CD14-positive monocyte (primary cell): ENCODE measurements at regions not wholly inside any gene's neighbourhood (a gene's known extent, or its start where the extent isn't known, plus 50 kb on each side); places are given as distances from the start of the nearest gene placed in this dataset.
"Not testable (repeated sequence)": the region's sequence is repeated elsewhere in the genome, so short reads cannot be mapped to it uniquely, and the experiment has no call there.

ENCODE experiments used
- DNase-seq, 3 donors: peaks; one replicate each; pipeline ENCODE4 v3.0.0-alpha.2; 2011 to 2022
- H2AFZ ChIP-seq: 2 replicates; pipeline ENCODE4 v1.6.0; 2012; ENCODE audit warnings: mild to moderate bottlenecking, low read depth, low read length, inconsistent platforms; ENCODE audit not compliant: insufficient read depth, poor library complexity, severe bottlenecking
- H3K27ac ChIP-seq, 2 donors: 1 replicate in 1 of 2; 2 replicates in 1 of 2; pipeline ENCODE4 v1.5.1; 2012 to 2013; ENCODE audit warnings: low read length in 2 of 2, control low read depth in 1 of 2, inconsistent platforms in 1 of 2, low read depth in 1 of 2, mild to moderate bottlenecking in 1 of 2
- H3K27me3 ChIP-seq, 2 donors: one replicate each; pipeline versions ENCODE4 v1.6.0 to v1.6.1; 2011 to 2013; ENCODE audit warnings: low read length in 2 of 2; ENCODE audit not compliant: control insufficient read depth in 2 of 2, insufficient read depth in 2 of 2
- H3K36me3 ChIP-seq, 2 donors: replicated peaks in 1 of 2; 1 replicate in 1 of 2; 2 replicates in 1 of 2; pipeline versions ENCODE4 v1.5.1 to v1.6.1; 2012 to 2013; ENCODE audit warnings: low read length in 2 of 2, control low read depth in 1 of 2, inconsistent platforms in 1 of 2, mild to moderate bottlenecking in 1 of 2; ENCODE audit not compliant: insufficient read depth in 2 of 2, control insufficient read depth in 1 of 2
- H3K4me1 ChIP-seq, 2 donors: 1 replicate in 1 of 2; 2 replicates in 1 of 2; pipeline versions ENCODE4 v1.5.1 to v1.6.1; 2012 to 2013; ENCODE audit warnings: low read length in 2 of 2, control low read depth in 1 of 2, inconsistent platforms in 1 of 2, mild to moderate bottlenecking in 1 of 2, moderate library complexity in 1 of 2; ENCODE audit not compliant: insufficient read depth in 2 of 2, control insufficient read depth in 1 of 2
- H3K4me2 ChIP-seq: replicated peaks from 2 replicates; pipeline ENCODE3; 2012; ENCODE audit warnings: low read length, moderate library complexity, mild to moderate bottlenecking; ENCODE audit not compliant: poor library complexity, severe bottlenecking; ENCODE audit errors: extremely low read depth
- H3K4me3 ChIP-seq, 3 experiments: fragments of 200-600 bp in 1 of 3; sonication (generic) in 1 of 3; replicated peaks in 1 of 3; 1 replicate in 2 of 3; 2 replicates in 1 of 3; pipeline ENCODE4 v1.5.1; 2011 to 2013; ENCODE audit warnings: low read length in 3 of 3, mild to moderate bottlenecking in 3 of 3, control low read depth in 2 of 3, low read depth in 2 of 3, inconsistent platforms in 1 of 3, moderate library complexity in 1 of 3
- H3K79me2 ChIP-seq: 2 replicates; pipeline ENCODE4 v1.6.0; 2012; ENCODE audit warnings: mild to moderate bottlenecking, control low read depth, inconsistent platforms, low read length, moderate library complexity; ENCODE audit not compliant: insufficient read depth
- H3K9ac ChIP-seq: 2 replicates; pipeline ENCODE4 v1.6.0; 2017; ENCODE audit warnings: low read length, mild to moderate bottlenecking; ENCODE audit not compliant: insufficient read depth, poor library complexity, severe bottlenecking
- H3K9me3 ChIP-seq, 2 donors: replicated peaks in 1 of 2; 1 replicate in 1 of 2; 2 replicates in 1 of 2; pipeline versions ENCODE4 v1.5.1 to v1.6.1; 2012 to 2013; ENCODE audit warnings: low read length in 2 of 2, control low read depth in 1 of 2; ENCODE audit not compliant: control insufficient read depth in 1 of 2, insufficient read depth in 1 of 2
- H4K20me1 ChIP-seq: 2 replicates; pipeline ENCODE4 v1.6.0; 2012; ENCODE audit warnings: mild to moderate bottlenecking, low read length, control low read depth, moderate library complexity; ENCODE audit not compliant: insufficient read depth
- H3K27ac Mint-ChIP-seq, 7 donors: one replicate each; pipeline ENCODE4 v1.8.0; 2020; ENCODE audit warnings: mild to moderate bottlenecking in 7 of 7, mixed read lengths in 7 of 7, moderate library complexity in 6 of 7, inconsistent platforms in 2 of 7
- H3K27me3 Mint-ChIP-seq, 3 donors: one replicate each; pipeline ENCODE4 v1.8.0; 2021 to 2022; ENCODE audit warnings: low read depth in 3 of 3, mild to moderate bottlenecking in 3 of 3, mixed read lengths in 3 of 3, moderate library complexity in 3 of 3, inconsistent platforms in 1 of 3
- H3K36me3 Mint-ChIP-seq, 2 donors: one replicate each; pipeline ENCODE4 v1.8.0; 2020; ENCODE audit warnings: mixed read lengths in 2 of 2, inconsistent platforms in 1 of 2, mild to moderate bottlenecking in 1 of 2
- H3K4me1 Mint-ChIP-seq: one replicate; pipeline ENCODE4 v1.8.0; 2020; ENCODE audit warnings: mild to moderate bottlenecking, mixed read lengths
- H3K4me3 Mint-ChIP-seq, 2 donors: one replicate each; pipeline ENCODE4 v1.8.0; 2020; ENCODE audit warnings: mild to moderate bottlenecking in 2 of 2, mixed read lengths in 2 of 2, moderate library complexity in 1 of 2
- H3K9me3 Mint-ChIP-seq, 7 donors: one replicate each; pipeline ENCODE4 v1.8.0; 2020 to 2022; ENCODE audit warnings: mixed read lengths in 7 of 7, mild to moderate bottlenecking in 6 of 7, moderate library complexity in 6 of 7, inconsistent platforms in 2 of 7
- WGBS: methylation state at CpG from one replicate; pipeline ENCODE4 v1.1.5; 2013; ENCODE audit warnings: missing lambda C conversion rate; ENCODE audit not compliant: insufficient coverage; 5-methylcytosine and 5-hydroxymethylcytosine counted together
- intact Hi-C, 2 donors: fragments of 100-400 bp; cut with micrococcal nuclease; formaldehyde crosslinking; loops; one replicate each; pipeline versions ENCODE4 v1.15.0 to v1.15.1; 2023
- TF ChIP-seq, protein P1 (sequence below): fragments of 200-600 bp; IDR thresholded peaks from one replicate; pipeline ENCODE4 v1.8.0; 2022; ENCODE audit warnings: antibody characterized with exemption, mild to moderate bottlenecking

DNA sequence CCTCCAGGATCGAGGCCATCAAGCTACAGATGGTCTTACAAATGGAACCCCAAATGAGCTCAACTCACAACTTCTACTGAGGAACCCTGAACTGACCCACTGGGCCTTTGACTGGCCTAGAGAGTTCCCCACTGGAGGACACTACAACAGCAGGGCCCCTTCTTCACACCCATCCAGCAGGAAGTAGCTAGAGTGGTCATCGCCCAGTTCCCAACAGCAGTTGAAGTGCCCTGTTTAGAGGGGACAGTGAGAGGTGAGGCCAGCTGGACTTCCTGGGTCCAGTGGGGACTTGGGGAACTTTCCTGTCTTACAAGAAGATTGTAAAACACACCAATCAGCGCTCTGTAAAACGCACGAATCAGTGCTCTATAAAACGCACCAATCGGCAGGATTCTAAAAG lies 247.9 kb upstream of the BTG1 start:
- H4K20me1 ChIP-seq, result no peaks in the 10 kb centered on the region
- no peak overlapping the region for H3K27ac ChIP-seq
- no peak for DNase-seq
- Mint-ChIP-seq H3K36me3 (peaks cover 0 to 4% of the 10 kb centered on the region in 2 donors), H3K27me3 (peaks cover 0 to 5% (median 0%) of the 10 kb centered on the region in 3 donors), H3K9me3 (peaks cover 17 to 44% (median 28%) of the 10 kb centered on the region in 7 donors), H3K27ac (no peak overlapping the region), H3K4me1 (peaks cover 4% of the 10 kb centered on the region), H3K4me3 (no peak overlapping the region)
- H3K4me2 ChIP-seq, result no peak overlapping the region
- no peaks in the 10 kb centered on the region for H3K79me2 ChIP-seq
- no peak overlapping the region for H3K9ac ChIP-seq
- TF ChIP-seq, protein P1, sequence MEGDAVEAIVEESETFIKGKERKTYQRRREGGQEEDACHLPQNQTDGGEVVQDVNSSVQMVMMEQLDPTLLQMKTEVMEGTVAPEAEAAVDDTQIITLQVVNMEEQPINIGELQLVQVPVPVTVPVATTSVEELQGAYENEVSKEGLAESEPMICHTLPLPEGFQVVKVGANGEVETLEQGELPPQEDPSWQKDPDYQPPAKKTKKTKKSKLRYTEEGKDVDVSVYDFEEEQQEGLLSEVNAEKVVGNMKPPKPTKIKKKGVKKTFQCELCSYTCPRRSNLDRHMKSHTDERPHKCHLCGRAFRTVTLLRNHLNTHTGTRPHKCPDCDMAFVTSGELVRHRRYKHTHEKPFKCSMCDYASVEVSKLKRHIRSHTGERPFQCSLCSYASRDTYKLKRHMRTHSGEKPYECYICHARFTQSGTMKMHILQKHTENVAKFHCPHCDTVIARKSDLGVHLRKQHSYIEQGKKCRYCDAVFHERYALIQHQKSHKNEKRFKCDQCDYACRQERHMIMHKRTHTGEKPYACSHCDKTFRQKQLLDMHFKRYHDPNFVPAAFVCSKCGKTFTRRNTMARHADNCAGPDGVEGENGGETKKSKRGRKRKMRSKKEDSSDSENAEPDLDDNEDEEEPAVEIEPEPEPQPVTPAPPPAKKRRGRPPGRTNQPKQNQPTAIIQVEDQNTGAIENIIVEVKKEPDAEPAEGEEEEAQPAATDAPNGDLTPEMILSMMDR, result no peak
- no peaks in the 10 kb centered on the region for H3K36me3 ChIP-seq
- peaks cover 18 to 20% of the 10 kb centered on the region in 2 donors for H3K9me3 ChIP-seq
- intact Hi-C loops, result no loop called here
- H3K27me3 ChIP-seq, result no peaks in the 10 kb centered on the region
- 100% methylated on average over 1 of the region's 7 CpGs for WGBS
- H2AFZ ChIP-seq, result no peak overlapping the region
- no peaks in the 10 kb centered on the region for H3K4me1 ChIP-seq
- H3K4me3 ChIP-seq, result no peak overlapping the region

DNA sequence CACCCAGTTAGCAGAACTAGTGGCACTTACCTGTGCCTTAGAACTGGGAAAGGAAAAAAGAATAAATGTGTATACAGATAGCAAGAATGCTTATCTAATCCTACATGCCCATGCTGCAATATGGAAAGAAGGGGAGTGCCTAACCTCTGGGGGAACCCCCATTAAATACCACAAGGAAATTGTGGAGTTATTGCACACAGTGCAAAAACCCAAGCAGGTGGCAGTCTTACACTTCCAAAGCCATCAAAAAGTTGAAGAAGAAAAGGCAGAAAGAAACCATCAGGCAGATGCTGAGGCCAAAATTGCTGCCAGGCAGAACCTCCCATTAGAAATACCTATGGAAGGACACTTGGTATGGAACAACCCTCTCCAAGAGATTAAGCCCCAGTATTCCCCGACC lies 246.1 kb upstream of the BTG1 start:
- H3K27ac ChIP-seq, H3K36me3 ChIP-seq, H3K4me3 ChIP-seq, H3K27ac Mint-ChIP-seq, H3K4me3 Mint-ChIP-seq, H3K4me2 ChIP-seq, H3K9ac ChIP-seq, DNase-seq, H3K4me1 ChIP-seq, H3K36me3 Mint-ChIP-seq, H2AFZ ChIP-seq, H3K4me1 Mint-ChIP-seq, H4K20me1 ChIP-seq, intact Hi-C loops, H3K27me3 Mint-ChIP-seq, H3K79me2 ChIP-seq, H3K27me3 ChIP-seq: not testable (repeated sequence)
- H3K9me3 ChIP-seq, result peaks cover 18 to 20% of the 10 kb centered on the region in 2 donors
- WGBS, result no CpG with 5 or more reads among the region's 1 CpG
- H3K9me3 Mint-ChIP-seq, result peaks cover 19 to 37% (median 28%) of the 10 kb centered on the region in 7 donors
